Skeletal muscle tissue (tissue), 3 donors: ENCODE measurements at regions not wholly inside any gene's neighbourhood (a gene's known extent, or its start where the extent isn't known, plus 50 kb on each side); places are given as distances from the start of the nearest gene placed in this dataset.

Experiments
- H3K27ac ChIP-seq: one replicate; pipeline ENCODE4 v1.7.0; 2013; ENCODE audit warnings: mild to moderate bottlenecking, low read depth, low read length, inconsistent platforms
- H3K27me3 ChIP-seq, 3 donors: one replicate each; pipeline ENCODE4 v1.7.0; 2013; ENCODE audit warnings: low read length in 3 of 3; ENCODE audit not compliant: control insufficient read depth in 3 of 3, insufficient read depth in 3 of 3
- H3K36me3 ChIP-seq, 3 donors: one replicate each; pipeline ENCODE4 v1.7.0; 2013; ENCODE audit warnings: low read length in 3 of 3; ENCODE audit not compliant: control insufficient read depth in 3 of 3, insufficient read depth in 3 of 3
- H3K4me1 ChIP-seq, 3 donors: one replicate each; pipeline ENCODE4 v1.7.0; 2013; ENCODE audit warnings: low read length in 3 of 3, mild to moderate bottlenecking in 3 of 3; ENCODE audit not compliant: control insufficient read depth in 3 of 3, insufficient read depth in 3 of 3
- H3K4me3 ChIP-seq, 3 donors: one replicate each; pipeline ENCODE4 v1.7.0; 2013; ENCODE audit warnings: low read length in 3 of 3
- H3K9ac ChIP-seq, 3 donors: one replicate each; pipeline ENCODE4 v1.7.0; 2013; ENCODE audit warnings: low read length in 3 of 3, mild to moderate bottlenecking in 3 of 3, moderate library complexity in 2 of 3, low read depth in 1 of 3
- H3K9me3 ChIP-seq, 3 donors: one replicate each; pipeline ENCODE4 v1.7.0; 2013; ENCODE audit warnings: low read length in 3 of 3; ENCODE audit not compliant: control insufficient read depth in 3 of 3
- donor health status: Osteomylitis.

- Histone ChIP-seq H3K4me3 (no peak overlapping the region), H3K4me1 (no peaks in the 10 kb centered on the region), H3K27me3 (no peaks in the 10 kb centered on the region), H3K9me3 (no peaks in the 10 kb centered on the region), H3K36me3 (no peaks in the 10 kb centered on the region), H3K27ac (no peak overlapping the region), H3K9ac (no peak overlapping the region)
Measured at GRCh38 chr14:65320661-65321308, 91.7 kb upstream of the FUT8 start.

- no peaks in the 10 kb centered on the region for H3K36me3 ChIP-seq
Measured at GRCh38 chr14:65321370-65321875, 91.1 kb upstream of the FUT8 start.

GRCh38 chr14:65329481-65329880 lies 83.0 kb upstream of the FUT8 start:
- no peaks in the 10 kb centered on the region for H3K9me3 ChIP-seq
- no peaks in the 10 kb centered on the region for H3K36me3 ChIP-seq
- no peak overlapping the region for H3K9ac ChIP-seq
- H3K27me3 ChIP-seq: no peaks in the 10 kb centered on the region
- no peak overlapping the region for H3K4me3 ChIP-seq
- H3K4me1 ChIP-seq: peaks cover 0 to 2% (median 2%) of the 10 kb centered on the region in 3 donors
- no peak overlapping the region for H3K27ac ChIP-seq

More at GRCh38 chr14:65321370-65321875, 91.1 kb upstream of the FUT8 start:
- Histone ChIP-seq H3K9ac (no peak overlapping the region), H3K4me3 (no peak overlapping the region), H3K4me1 (no peaks in the 10 kb centered on the region), H3K9me3 (no peaks in the 10 kb centered on the region), H3K27ac (no peak overlapping the region), H3K27me3 (no peaks in the 10 kb centered on the region)

- Histone ChIP-seq H3K27me3 (no peaks in the 10 kb centered on the region), H3K9me3 (no peaks in the 10 kb centered on the region), H3K9ac (no peak overlapping the region), H3K4me3 (no peak overlapping the region), H3K27ac (no peak overlapping the region), H3K36me3 (no peaks in the 10 kb centered on the region), H3K4me1 (peaks cover 0 to 6% (median 2%) of the 10 kb centered on the region in 3 donors)
Measured at GRCh38 chr14:65329911-65330310, 82.6 kb upstream of the FUT8 start.

GRCh38 chr14:65330416-65330815 lies 82.1 kb upstream of the FUT8 start:
- Histone ChIP-seq H3K9me3 (no peaks in the 10 kb centered on the region), H3K4me3 (no peak overlapping the region), H3K4me1 (peaks cover 0 to 7% (median 2%) of the 10 kb centered on the region in 3 donors), H3K27me3 (no peaks in the 10 kb centered on the region), H3K36me3 (no peaks in the 10 kb centered on the region), H3K27ac (no peak overlapping the region), H3K9ac (no peak overlapping the region)

- Histone ChIP-seq H3K27ac (no peak overlapping the region), H3K9me3 (no peaks in the 10 kb centered on the region), H3K9ac (no peak overlapping the region), H3K4me3 (no peak overlapping the region), H3K27me3 (no peaks in the 10 kb centered on the region), H3K4me1 (peaks cover 0 to 7% (median 5%) of the 10 kb centered on the region in 3 donors), H3K36me3 (no peaks in the 10 kb centered on the region)
Measured at GRCh38 chr14:65331652-65332051, 80.9 kb upstream of the FUT8 start.

- H3K36me3 ChIP-seq: no peaks in the 10 kb centered on the region
- H3K4me3 ChIP-seq: no peak overlapping the region
- H3K27me3 ChIP-seq: no peaks in the 10 kb centered on the region
- H3K9ac ChIP-seq: no peak overlapping the region
- no peaks in the 10 kb centered on the region for H3K9me3 ChIP-seq
- peaks cover 0 to 7% (median 5%) of the 10 kb centered on the region in 3 donors for H3K4me1 ChIP-seq
- H3K27ac ChIP-seq: no peak overlapping the region
Measured at GRCh38 chr14:65332141-65332871, 80.2 kb upstream of the FUT8 start.

- Histone ChIP-seq H3K27ac (no peak overlapping the region), H3K9ac (no peak overlapping the region), H3K4me1 (peaks cover 0 to 7% (median 5%) of the 10 kb centered on the region in 3 donors), H3K27me3 (no peaks in the 10 kb centered on the region), H3K36me3 (no peaks in the 10 kb centered on the region), H3K9me3 (no peaks in the 10 kb centered on the region), H3K4me3 (no peak overlapping the region)
Measured at GRCh38 chr14:65333943-65334687, 78.4 kb upstream of the FUT8 start.

- H3K27ac ChIP-seq: no peak overlapping the region
Measured at GRCh38 chr14:65334765-65335410, 77.6 kb upstream of the FUT8 start.

More at GRCh38 chr14:65334765-65335410, 77.6 kb upstream of the FUT8 start:
- Histone ChIP-seq H3K36me3 (no peaks in the 10 kb centered on the region), H3K9me3 (no peaks in the 10 kb centered on the region), H3K9ac (no peak overlapping the region), H3K4me1 (peaks cover 0 to 7% (median 5%) of the 10 kb centered on the region in 3 donors), H3K4me3 (no peak overlapping the region), H3K27me3 (no peaks in the 10 kb centered on the region)
